ENCODE measurements at regions not wholly inside any gene's neighbourhood (a gene's known extent, or its start where the extent isn't known, plus 50 kb on each side); places are given as distances from the start of the nearest gene placed in this dataset.

DNA sequence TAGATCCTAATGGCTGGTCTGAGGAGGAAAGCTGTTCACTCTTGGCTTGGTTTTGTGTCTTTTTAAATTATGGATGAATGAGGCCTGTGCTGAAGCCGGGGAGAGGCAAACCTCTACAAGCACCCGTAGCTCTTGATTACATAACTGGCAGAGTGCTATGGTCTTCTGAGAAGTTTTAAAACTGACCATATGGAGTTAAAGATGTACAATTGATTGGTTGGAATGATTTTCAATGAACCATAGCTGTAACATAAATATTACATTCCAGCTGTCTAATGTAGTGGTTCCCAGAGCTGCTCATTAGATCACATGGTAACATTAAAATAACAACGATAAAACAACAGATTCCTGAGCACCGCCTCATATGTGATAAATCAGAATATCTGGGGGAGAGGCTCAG is 71.1 kb upstream of the MAP4K3 start:
- intact Hi-C loops (cut with DNase I; ENCODE audit: low total_unique reads): no loop called here
- Histone ChIP-seq H3K4me1 (peaks cover 0 to 11% of the 10 kb centered on the region in 2 donors), H3K27me3 (no peaks in the 10 kb centered on the region), H3K27ac (no peak overlapping the region), H3K36me3 (no peaks in the 10 kb centered on the region), H3K9me3 (no peaks in the 10 kb centered on the region), H3K4me3 (no peak overlapping the region)
- DNase-seq (ENCODE audit: low spot score in 2 of 2): no peak
- TF ChIP-seq, protein P1, sequence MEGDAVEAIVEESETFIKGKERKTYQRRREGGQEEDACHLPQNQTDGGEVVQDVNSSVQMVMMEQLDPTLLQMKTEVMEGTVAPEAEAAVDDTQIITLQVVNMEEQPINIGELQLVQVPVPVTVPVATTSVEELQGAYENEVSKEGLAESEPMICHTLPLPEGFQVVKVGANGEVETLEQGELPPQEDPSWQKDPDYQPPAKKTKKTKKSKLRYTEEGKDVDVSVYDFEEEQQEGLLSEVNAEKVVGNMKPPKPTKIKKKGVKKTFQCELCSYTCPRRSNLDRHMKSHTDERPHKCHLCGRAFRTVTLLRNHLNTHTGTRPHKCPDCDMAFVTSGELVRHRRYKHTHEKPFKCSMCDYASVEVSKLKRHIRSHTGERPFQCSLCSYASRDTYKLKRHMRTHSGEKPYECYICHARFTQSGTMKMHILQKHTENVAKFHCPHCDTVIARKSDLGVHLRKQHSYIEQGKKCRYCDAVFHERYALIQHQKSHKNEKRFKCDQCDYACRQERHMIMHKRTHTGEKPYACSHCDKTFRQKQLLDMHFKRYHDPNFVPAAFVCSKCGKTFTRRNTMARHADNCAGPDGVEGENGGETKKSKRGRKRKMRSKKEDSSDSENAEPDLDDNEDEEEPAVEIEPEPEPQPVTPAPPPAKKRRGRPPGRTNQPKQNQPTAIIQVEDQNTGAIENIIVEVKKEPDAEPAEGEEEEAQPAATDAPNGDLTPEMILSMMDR (IDR thresholded peaks at IDR 0.05): no peak
- TF ChIP-seq POLR2AphosphoS5 (IDR thresholded peaks at IDR 0.05) (no peak), POLR2A (IDR thresholded peaks at IDR 0.05) (no peak)

DNA sequence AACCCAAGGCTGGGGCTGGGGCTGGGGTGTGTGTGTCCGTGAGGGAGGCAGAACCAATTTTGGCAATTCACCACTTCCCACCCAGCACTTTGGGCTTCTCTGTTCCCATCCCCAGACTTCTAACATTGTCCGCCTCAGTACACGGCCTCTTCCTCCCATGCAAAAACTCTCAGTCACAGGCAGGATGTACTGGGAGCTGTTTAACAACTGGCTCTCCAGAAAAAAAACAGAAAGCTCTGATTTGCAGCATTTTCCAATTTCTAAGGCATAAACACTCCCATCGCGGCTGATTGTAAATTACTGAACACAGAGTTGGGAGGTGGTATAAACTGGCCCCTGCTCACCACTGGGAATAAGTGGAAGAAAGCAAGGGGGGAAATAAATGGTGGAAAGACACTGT is 73.1 kb upstream of the MAP4K3 start:
- no peak for DNase-seq (ENCODE audit: low spot score in 2 of 2)
- intact Hi-C loops (cut with DNase I; ENCODE audit: low total_unique reads): no loop called here
- H3K36me3 ChIP-seq: no peaks in the 10 kb centered on the region
- no peaks in the 10 kb centered on the region for H3K27me3 ChIP-seq
- H3K27ac ChIP-seq: peak overlapping the region in 1 of 2 donors; percentile 28
- H3K4me3 ChIP-seq: no peak overlapping the region
- no peak for TF ChIP-seq POLR2AphosphoS5 (IDR thresholded peaks at IDR 0.05)
- TF ChIP-seq, protein P1 (IDR thresholded peaks at IDR 0.05): no peak
- no peak for TF ChIP-seq POLR2A (IDR thresholded peaks at IDR 0.05)
- H3K4me1 ChIP-seq: peaks cover 0 to 11% of the 10 kb centered on the region in 2 donors
- H3K9me3 ChIP-seq: no peaks in the 10 kb centered on the region

DNA sequence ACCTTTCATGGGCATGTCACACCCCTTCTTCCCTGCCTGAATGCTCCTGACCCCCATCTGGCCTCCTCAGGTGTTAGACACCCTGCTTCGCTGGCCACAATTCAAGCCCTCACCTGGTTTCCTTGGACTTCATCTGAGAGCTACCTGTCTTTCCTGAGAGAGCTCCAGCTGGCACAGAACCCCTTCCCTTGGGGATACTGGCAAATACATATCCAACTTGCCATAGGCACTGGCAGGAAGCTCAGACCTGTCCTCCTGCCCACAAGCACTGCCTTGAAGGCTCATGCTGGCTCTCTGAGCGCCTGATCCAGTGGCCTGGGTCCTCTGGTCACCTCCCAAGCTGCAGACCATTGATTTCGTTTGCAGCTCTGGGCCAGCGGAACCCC is 74.1 kb upstream of the MAP4K3 start:
- peak in 1 of 2 donors; percentile 58 for DNase-seq (ENCODE audit: low spot score in 2 of 2)
- no peak overlapping the region for H3K4me3 ChIP-seq
- TF ChIP-seq POLR2AphosphoS5 (IDR thresholded peaks at IDR 0.05): no peak
- no peaks in the 10 kb centered on the region for H3K36me3 ChIP-seq
- intact Hi-C loops (cut with DNase I; ENCODE audit: low total_unique reads): no loop called here
- peak overlapping the region; percentile 35 to 60 for H3K27ac ChIP-seq
- no peaks in the 10 kb centered on the region for H3K27me3 ChIP-seq
- H3K4me1 ChIP-seq: peaks cover 0 to 11% of the 10 kb centered on the region in 2 donors
- H3K9me3 ChIP-seq: no peaks in the 10 kb centered on the region

DNA sequence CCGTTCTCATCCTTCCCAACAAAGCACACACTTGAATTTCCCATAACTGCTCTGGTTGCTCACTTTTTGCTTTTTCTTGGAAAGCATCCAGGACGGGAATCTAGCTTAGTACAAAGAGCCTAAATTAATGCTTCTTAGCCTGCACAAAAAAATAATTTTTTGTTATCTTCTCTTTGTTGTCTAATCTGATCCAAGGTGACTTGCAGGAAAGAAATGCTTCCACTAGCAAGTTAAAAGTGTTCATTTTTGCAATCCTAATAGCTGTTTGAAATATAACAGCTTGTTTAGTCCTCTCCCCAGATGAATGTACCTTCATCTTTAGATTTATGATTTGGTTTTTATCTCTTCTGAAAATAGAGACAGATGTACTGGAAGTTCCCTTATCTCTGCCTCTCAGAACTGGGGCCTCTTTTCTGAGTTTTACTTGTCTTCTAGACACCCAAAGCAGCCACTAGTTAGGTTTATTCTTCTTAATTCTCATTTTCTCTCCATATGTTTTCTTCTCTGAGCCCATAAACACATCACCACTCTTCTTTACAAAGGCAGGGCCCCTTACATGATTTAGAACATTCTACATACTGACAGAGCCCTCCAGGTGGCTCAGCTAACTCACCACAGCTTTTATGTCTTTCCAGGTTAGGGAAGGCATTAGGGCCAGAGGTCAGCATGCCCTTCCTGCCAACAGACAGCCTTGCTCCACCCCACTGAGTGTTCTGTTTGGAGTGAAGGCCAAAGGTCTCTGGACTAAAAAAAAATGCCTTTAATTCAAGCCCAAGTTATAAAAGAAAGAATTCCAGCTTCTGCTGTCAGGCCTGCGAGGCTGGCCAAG is 74.7 kb upstream of the MAP4K3 start:
- DNase-seq (ENCODE audit: low spot score in 2 of 2): no peak
- intact Hi-C loops (cut with DNase I; ENCODE audit: low total_unique reads): no loop called here
- no peak for TF ChIP-seq POLR2A (IDR thresholded peaks at IDR 0.05)
- TF ChIP-seq POLR2AphosphoS5 (IDR thresholded peaks at IDR 0.05): no peak
- TF ChIP-seq, protein P1 (IDR thresholded peaks at IDR 0.05): no peak
- peak overlapping the region; percentile 35 to 60 for H3K27ac ChIP-seq
- peaks cover 0 to 11% of the 10 kb centered on the region in 2 donors for H3K4me1 ChIP-seq
- no peak overlapping the region for H3K4me3 ChIP-seq
- no peaks in the 10 kb centered on the region for H3K36me3 ChIP-seq
- H3K9me3 ChIP-seq: no peaks in the 10 kb centered on the region
- H3K27me3 ChIP-seq: no peaks in the 10 kb centered on the region

DNA sequence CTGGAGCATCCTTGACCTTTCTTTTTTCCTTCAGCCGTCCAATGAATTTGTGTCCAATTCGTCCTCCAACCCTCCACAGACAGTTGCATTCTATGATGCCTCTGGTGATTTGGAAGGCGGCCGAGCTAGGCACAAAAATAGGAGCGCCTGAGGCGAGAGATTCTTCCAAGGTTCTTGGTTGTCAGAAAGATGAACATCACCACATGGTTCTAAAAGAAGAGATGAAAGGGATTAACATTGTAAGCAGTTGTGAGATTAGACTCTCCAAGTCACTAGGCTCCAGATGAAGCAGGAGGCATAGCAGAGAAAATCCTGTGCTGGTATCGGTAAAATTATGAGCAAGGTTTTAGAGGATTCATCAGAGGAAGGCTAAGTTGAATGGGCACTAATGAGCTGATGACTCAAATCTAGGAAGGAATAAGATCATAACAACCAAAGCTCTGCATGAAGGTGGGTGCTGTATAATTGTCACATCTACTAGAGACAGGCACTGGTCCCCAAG is 75.4 kb upstream of the MAP4K3 start:
- Histone ChIP-seq H3K4me1 (peaks cover 0 to 11% of the 10 kb centered on the region in 2 donors), H3K36me3 (no peaks in the 10 kb centered on the region), H3K4me3 (no peak overlapping the region), H3K27me3 (no peaks in the 10 kb centered on the region), H3K9me3 (no peaks in the 10 kb centered on the region), H3K27ac (peak overlapping the region in 1 of 2 donors; percentile 41)
- no peak for DNase-seq (ENCODE audit: low spot score in 2 of 2)
- TF ChIP-seq POLR2A (IDR thresholded peaks at IDR 0.05) (no peak), POLR2AphosphoS5 (IDR thresholded peaks at IDR 0.05) (no peak)
- TF ChIP-seq, protein P1 (IDR thresholded peaks at IDR 0.05): no peak
- intact Hi-C loops (cut with DNase I; ENCODE audit: low total_unique reads): no loop called here
